ENCODE measurements at regions not wholly inside any gene's neighbourhood (a gene's known extent, or its start where the extent isn't known, plus 50 kb on each side); places are given as distances from the start of the nearest gene placed in this dataset.

- ATAC-seq (peak; percentile 97), DNase-seq (no peak)
- no peak for TF ChIP-seq CTCF (IDR thresholded peaks at IDR 0.05)
- Histone ChIP-seq H3K4me3 (no peak overlapping the region), H3K36me3 (ENCODE audit: low read depth) (no peaks in the 10 kb centered on the region), H3K9me3 (peaks cover 2% of the 10 kb centered on the region), H3K4me1 (ENCODE audit: low read depth) (peaks cover 8% of the 10 kb centered on the region)
- intact Hi-C loops (cut with DNase I, micrococcal nuclease), result no loop called here
Measured at GRCh38 chr7:138295049-138295637, 164.9 kb upstream of the TRIM24 start.

DNA sequence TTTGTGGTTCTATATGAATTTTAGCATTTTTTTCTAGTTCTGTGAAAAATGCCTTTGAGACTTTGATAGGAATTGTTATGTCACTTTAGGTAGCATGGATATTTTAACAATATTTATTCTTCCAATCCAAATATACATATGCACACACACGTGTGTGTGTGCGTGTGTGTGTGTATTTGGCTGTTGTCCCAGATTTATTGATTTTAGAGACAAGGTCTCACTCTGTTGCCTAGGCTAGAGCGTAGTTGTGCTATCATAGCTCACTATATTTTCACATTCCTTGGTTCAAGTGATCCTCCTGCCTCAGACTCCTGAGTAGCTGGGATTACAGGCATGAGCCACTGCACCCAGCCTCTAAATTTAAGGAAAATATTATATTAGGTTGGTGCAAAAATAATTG is 162.5 kb upstream of the TRIM24 start:
- no peak for TF ChIP-seq CTCF (IDR thresholded peaks at IDR 0.05)
- Histone ChIP-seq H3K4me3 (no peak overlapping the region), H3K9me3 (no peaks in the 10 kb centered on the region), H3K36me3 (ENCODE audit: low read depth) (no peaks in the 10 kb centered on the region), H3K4me1 (ENCODE audit: low read depth) (peaks cover 8% of the 10 kb centered on the region)
- ATAC-seq (no peak), DNase-seq (no peak)
- intact Hi-C loops (cut with DNase I, micrococcal nuclease), result no loop called here

GRCh38 chr7:138299066-138299465 is 161.0 kb upstream of the TRIM24 start:
- TF ChIP-seq CTCF (IDR thresholded peaks at IDR 0.05), result no peak
- Histone ChIP-seq H3K36me3 (ENCODE audit: low read depth) (no peaks in the 10 kb centered on the region), H3K4me3 (no peak overlapping the region), H3K9me3 (no peaks in the 10 kb centered on the region), H3K4me1 (ENCODE audit: low read depth) (peaks cover 8% of the 10 kb centered on the region)
- intact Hi-C loops (cut with DNase I, micrococcal nuclease), result no loop called here
- DNase-seq, result no peak
- ATAC-seq, result no peak

DNA sequence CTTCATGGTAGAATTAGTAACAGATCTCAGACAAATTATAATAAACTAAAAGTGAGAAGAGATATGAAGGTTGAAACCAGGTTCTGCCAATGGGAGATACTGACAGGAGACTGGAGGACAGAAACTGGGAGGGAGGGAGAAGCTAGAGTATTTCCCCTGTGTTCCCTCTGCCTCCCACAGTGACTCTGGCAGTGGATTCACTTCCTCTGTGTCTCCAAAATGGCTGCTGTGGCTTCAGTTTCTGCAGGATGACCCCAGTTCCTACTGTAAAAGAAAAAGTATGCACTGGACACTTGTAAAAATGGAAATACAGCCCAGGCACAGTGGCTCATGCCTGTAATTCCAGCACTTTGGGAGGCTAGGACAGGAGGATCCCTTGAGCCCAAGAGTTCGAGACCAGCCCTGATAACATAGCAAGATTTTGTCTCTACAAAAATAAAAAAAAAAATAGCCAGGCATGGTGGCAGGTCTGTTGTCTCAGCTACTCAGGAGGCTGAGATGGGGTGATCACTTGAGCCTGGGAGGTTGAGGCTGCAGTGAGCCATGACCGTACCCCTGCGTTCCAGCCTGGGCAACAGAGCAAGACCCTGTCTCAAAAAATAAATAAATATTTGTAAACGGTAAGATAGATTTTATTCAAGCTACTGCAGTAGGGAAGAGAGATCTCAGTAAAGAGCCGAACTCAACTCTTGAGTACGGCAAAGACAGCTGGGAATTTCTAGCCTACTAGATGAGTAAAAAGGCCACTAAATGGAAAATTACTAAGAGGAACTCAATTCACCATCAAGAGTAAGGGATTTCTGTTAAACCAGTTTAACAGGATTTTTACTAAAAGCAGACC is 156.6 kb upstream of the TRIM24 start:
- no peak for TF ChIP-seq CTCF (IDR thresholded peaks at IDR 0.05)
- no peak overlapping the region for H3K4me3 ChIP-seq
- intact Hi-C loops (cut with DNase I, micrococcal nuclease), result no loop called here
- no peaks in the 10 kb centered on the region for H3K9me3 ChIP-seq
- H3K4me1 ChIP-seq (ENCODE audit: low read depth), result no peaks in the 10 kb centered on the region
- H3K36me3 ChIP-seq (ENCODE audit: low read depth), result no peaks in the 10 kb centered on the region
- DNase-seq (no peak), ATAC-seq (no peak)

- DNase-seq, result no peak
- no peak for TF ChIP-seq CTCF (IDR thresholded peaks at IDR 0.05)
- no peak for ATAC-seq
- no peak overlapping the region for H3K4me3 ChIP-seq
- H3K36me3 ChIP-seq (ENCODE audit: low read depth), result no peaks in the 10 kb centered on the region
- no peaks in the 10 kb centered on the region for H3K9me3 ChIP-seq
- H3K4me1 ChIP-seq (ENCODE audit: low read depth), result no peaks in the 10 kb centered on the region
- intact Hi-C loops (cut with DNase I, micrococcal nuclease), result no loop called here
Measured at GRCh38 chr7:138304071-138304320, 156.1 kb upstream of the TRIM24 start.

Data from mucosa of descending colon (tissue), 3 donors.